ENCODE measurements at regions not wholly inside any gene's neighbourhood (a gene's known extent, or its start where the extent isn't known, plus 50 kb on each side); places are given as distances from the start of the nearest gene placed in this dataset.

DNA sequence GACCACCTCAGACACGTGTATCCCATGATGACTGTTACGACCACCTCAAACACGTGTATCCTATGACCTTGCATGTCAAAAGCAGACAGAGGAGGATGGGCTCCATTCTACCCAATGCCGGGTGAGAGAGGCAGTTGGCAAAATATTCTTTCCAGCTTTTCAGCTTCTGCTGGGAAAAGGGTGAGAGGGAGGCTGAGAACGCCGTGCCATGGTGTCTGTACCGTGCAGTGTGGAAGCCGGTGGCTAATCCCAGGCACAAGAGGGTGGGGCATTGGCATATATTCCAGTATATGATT lies 1478.4 kb downstream of the TBC1D22A start:
- Mint-ChIP-seq H3K36me3 (no peaks in the 10 kb centered on the region), H3K4me1 (no peaks in the 10 kb centered on the region), H3K9me3 (peaks cover 0 to 1% (median under 1%) of the 10 kb centered on the region in 3 donors), H3K27me3 (peaks cover 11% of the 10 kb centered on the region), H3K27ac (no peak overlapping the region), H3K4me3 (no peak overlapping the region)

DNA sequence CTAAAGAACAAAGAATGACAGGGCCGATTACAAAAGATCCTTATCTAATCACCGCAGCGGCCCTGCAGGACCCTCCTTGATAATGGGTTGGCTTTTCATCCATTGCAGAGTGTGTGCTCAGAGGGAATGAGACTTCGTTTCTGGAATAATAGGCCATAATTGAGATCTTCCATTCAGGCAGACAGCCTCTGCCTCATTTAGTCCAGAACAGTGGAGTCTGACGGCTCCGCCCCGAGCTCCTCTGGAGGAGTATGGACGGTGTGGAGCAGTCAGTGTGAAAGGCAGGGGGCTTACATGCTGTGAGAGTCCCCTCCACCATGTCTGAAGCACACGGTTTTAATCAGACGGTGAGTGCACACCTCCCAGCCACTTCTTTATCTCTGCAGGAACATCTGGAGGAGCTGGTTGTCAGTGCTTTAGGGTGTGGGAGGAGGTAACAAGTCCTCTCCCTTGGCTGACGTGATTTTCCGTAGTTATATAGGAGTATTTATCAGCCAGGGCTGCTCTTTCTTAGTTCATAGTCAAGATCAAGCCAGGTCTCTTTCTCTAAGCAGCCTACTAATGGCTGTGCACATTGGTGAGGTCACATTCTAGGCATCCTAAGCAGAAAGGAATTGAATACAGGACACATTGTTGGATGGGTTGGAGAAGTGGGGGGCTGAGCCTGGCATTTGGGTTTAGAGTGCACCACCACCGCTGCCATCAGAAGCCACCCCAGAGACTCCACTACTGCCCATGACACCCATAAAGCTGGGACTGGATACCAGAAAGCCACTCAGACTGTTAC lies 1477.9 kb downstream of the TBC1D22A start:
- H3K4me1 Mint-ChIP-seq = no peaks in the 10 kb centered on the region
- H3K4me3 Mint-ChIP-seq = no peak overlapping the region
- H3K9me3 Mint-ChIP-seq = peaks cover 0 to 3% (median 1%) of the 10 kb centered on the region in 3 donors
- H3K27ac Mint-ChIP-seq = no peak overlapping the region
- H3K36me3 Mint-ChIP-seq = no peaks in the 10 kb centered on the region
- H3K27me3 Mint-ChIP-seq = peaks cover 10% of the 10 kb centered on the region

DNA sequence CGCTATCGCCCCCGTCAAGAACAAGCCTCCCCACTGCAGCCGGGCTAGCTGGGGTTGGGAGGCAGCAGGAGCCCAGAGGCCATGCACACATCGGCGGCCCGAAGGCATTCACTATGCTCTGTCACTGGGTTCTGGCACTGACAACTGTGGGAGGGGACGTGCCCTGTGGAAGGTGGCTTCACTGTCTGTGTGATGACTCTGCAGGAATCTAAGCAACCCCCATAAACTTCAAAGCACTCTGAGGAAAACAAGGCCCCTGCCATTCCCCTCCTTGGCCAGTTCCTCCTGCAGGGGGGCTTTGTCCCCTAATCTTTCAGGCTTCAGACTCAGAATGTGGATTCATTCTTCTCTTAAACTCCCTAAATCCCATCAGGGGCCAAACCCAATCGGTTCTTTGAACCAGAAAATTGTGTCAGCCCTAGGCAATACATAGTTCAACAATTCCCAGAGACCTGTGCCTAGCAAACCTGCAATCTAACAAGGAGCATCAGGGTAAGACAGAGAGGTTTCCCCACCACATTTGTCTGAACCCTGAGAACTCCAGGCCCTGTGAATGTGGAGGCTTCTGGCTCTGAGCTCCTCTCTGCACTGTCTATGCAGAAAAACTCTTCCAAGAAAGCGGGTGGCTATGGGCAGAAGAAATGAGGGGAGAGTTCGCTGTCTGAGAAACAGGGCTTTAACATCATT lies 1477.2 kb downstream of the TBC1D22A start:
- H3K9me3 Mint-ChIP-seq = peaks cover 2 to 4% (median 4%) of the 10 kb centered on the region in 3 donors

DNA sequence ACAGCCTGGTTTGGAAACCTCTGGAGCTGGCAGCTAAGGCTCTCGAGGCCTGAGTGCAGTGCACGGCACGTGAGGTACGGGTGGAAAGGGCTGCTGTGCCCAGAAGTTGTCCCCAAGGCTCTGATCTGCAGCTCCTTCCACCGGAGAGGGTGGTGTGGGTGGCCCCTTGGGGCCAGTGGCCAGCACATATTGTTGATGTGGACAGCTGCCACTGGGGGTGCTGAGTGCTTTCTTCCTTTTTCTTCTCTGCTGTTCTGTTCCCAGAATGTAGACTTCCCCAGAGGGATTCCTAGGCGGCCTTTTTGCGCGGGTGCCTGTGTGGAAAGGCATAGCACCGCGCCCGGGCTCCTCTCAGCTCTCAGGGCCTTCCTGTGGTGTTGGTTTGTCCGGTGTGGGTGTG lies 1476.5 kb downstream of the TBC1D22A start:
- no peaks in the 10 kb centered on the region for H3K36me3 Mint-ChIP-seq
- peaks cover 10% of the 10 kb centered on the region for H3K27me3 Mint-ChIP-seq
- H3K9me3 Mint-ChIP-seq = peaks cover 5 to 8% (median 5%) of the 10 kb centered on the region in 3 donors
- no peak overlapping the region for H3K4me3 Mint-ChIP-seq
- H3K27ac Mint-ChIP-seq = no peak overlapping the region
- no peaks in the 10 kb centered on the region for H3K4me1 Mint-ChIP-seq

More for the DNA sequence above, 1477.2 kb downstream of the TBC1D22A start:
- H3K4me3 Mint-ChIP-seq = no peak overlapping the region
- H3K27me3 Mint-ChIP-seq = peaks cover 10% of the 10 kb centered on the region
- H3K36me3 Mint-ChIP-seq = no peaks in the 10 kb centered on the region
- H3K27ac Mint-ChIP-seq = peak overlapping the region in 1 of 3 donors; percentile 67
- no peaks in the 10 kb centered on the region for H3K4me1 Mint-ChIP-seq

DNA sequence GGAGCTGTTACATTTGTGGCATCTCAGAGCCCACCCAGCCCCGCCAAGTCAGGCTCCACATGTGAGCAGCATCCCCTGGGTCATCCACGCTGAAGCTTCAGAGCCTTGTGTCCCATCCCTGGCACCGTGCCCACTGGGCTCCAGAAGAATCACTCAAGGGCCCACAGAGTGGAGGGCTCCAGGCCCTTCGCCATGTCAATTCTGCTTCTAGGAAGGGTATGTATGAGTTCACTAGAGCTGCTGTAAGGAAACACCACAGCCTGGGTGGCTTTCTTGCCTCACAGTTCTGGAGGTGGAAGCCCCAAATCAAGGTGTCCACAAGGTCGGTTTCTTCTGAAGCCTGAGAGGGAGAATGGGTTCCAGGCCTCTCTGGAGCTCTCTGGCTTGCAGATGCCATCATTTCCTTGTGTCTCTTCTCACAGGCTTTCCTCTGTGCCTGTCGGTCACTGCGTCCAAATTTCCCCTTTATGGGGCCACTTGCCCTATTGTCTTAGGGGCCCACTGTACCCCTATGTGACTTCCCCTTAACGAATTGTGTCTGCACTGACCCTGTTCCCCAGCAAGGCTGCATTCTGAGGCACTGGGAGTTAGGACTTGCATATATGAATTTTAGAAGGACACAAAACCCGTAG lies 1476.0 kb downstream of the TBC1D22A start:
- H3K27me3 Mint-ChIP-seq = peaks cover 6% of the 10 kb centered on the region
- H3K4me3 Mint-ChIP-seq = no peak overlapping the region
- H3K4me1 Mint-ChIP-seq = no peaks in the 10 kb centered on the region
- H3K9me3 Mint-ChIP-seq = peaks cover 8 to 13% (median 9%) of the 10 kb centered on the region in 3 donors
- no peak overlapping the region for H3K27ac Mint-ChIP-seq
- no peaks in the 10 kb centered on the region for H3K36me3 Mint-ChIP-seq

DNA sequence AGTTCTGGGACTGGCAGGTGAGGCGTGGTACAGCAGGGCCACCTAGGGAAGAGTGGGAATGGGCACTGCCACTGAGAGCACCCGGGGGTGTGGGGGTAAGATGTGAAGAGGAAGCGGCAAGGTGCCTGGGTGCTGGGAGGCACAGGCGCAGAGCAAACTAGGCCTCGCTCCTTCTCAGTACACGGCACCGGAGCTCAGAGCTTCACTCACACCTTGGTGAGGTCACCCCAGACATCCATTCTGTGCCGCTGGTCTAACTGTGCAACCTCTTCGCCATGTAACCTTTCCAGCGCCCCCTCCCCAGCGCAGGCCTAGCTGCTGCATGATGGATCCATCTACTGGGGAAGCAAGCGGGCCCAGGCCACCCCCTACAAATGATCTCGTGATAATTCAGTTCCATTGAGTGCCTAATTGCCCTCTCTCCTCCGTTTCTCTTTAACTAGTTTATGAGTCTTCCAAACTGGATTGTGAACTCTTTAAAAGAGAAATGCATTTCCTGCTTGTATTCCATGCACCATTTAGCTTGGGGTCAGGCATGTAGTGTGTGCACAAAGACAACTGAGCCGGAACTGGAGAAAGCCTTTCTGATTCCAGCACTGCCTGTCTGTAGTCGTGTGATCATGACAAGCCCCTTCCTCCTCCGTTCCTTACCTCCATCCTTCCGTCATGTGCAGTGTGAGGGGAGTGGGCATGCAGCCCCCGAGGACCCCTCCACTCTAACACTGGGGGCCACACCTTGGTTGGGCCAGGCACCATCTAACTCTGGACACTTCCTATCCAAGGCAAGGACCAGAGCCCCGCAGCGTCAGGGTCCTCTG lies 1475.2 kb downstream of the TBC1D22A start:
- Mint-ChIP-seq H3K27ac (peak overlapping the region in 1 of 3 donors; percentile 52), H3K4me1 (no peaks in the 10 kb centered on the region), H3K4me3 (no peak overlapping the region), H3K9me3 (peaks cover 9 to 14% (median 10%) of the 10 kb centered on the region in 3 donors), H3K36me3 (no peaks in the 10 kb centered on the region), H3K27me3 (no peaks in the 10 kb centered on the region)

DNA sequence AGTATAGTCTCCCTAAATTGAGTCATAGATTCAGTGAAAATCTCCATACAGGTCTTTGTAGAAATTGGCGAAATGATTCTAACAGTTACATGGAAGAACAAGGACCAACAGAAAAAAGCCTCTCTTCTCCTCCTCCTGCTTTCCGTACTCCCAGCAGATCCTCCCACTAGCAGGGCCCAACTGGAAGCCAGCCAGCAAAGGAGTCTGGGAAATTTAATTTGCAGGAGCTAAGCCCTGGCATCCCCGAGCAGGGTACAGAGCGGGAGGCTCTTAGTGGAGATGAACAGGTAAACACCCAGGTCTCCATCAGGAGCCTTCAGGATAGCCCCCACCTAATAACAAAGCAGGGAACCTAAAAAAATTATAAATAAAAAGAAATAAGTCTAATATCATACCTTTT lies 1473.8 kb downstream of the TBC1D22A start:
- Mint-ChIP-seq H3K27ac (no peak overlapping the region), H3K4me3 (no peak overlapping the region), H3K4me1 (no peaks in the 10 kb centered on the region), H3K27me3 (no peaks in the 10 kb centered on the region), H3K9me3 (peaks cover 9 to 23% (median 17%) of the 10 kb centered on the region in 3 donors), H3K36me3 (no peaks in the 10 kb centered on the region)

DNA sequence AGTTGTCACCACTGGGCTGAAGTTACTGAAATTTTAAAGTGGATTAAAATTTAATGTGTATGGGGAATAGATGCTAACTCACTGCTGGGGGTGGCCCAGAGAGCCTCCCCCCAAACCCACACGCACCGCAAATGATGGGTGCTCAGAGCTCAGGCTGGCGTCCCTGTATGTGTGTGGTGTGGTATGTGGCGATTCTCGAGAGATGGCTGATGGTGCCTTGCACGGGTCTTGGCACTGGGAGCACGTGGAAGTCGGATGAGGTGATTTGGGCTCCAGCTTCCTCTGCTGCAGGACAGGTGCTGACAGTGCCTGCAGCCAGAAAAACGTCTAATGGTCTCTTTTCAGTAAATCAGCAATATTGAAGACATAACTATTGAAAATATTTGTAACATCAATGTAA lies 1473.3 kb downstream of the TBC1D22A start:
- no peaks in the 10 kb centered on the region for H3K27me3 Mint-ChIP-seq
- H3K9me3 Mint-ChIP-seq = peaks cover 9 to 23% (median 17%) of the 10 kb centered on the region in 3 donors
- H3K36me3 Mint-ChIP-seq = no peaks in the 10 kb centered on the region
- H3K4me1 Mint-ChIP-seq = no peaks in the 10 kb centered on the region
- H3K27ac Mint-ChIP-seq = no peak overlapping the region
- no peak overlapping the region for H3K4me3 Mint-ChIP-seq

DNA sequence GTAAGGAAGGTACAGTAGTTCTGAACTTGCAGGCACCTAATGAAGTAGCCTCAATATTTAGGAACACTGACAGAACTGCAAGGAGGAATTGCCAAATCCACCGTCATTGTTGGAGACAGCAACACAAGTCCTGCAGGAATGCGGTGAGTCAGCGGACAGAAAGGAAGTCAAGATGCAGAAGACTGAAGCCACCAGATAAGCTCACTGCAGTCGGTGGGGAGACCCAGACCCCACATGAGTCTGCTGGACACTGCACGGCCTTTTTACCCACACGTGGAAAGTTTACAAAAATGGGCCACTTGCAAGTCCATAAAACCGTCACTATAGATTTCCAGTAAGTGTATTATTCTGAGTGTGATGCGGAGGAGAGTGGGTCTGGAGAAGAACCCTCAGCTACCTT lies 1471.6 kb downstream of the TBC1D22A start:
- no peaks in the 10 kb centered on the region for H3K27me3 Mint-ChIP-seq
- peaks cover 9 to 26% (median 17%) of the 10 kb centered on the region in 3 donors for H3K9me3 Mint-ChIP-seq
- no peaks in the 10 kb centered on the region for H3K4me1 Mint-ChIP-seq
- no peak overlapping the region for H3K4me3 Mint-ChIP-seq
- no peaks in the 10 kb centered on the region for H3K36me3 Mint-ChIP-seq
- no peak overlapping the region for H3K27ac Mint-ChIP-seq

DNA sequence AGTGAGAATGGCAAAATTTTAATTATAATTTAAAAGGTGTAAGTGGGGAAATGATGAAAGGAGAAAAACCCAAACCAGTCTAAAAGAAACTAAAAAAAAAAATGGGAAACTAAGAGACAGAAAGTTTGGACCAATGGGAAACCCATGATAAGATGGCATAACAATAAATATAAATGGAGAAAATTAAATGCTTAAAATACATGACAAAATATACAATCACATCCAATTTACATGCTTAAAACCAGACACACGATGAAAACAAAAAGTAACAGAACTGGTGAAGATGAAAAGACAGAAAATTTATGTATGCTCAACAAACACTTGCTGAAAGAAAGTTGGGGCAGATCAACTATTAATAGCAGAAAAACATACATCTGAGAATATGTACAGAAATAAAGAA lies 1471.1 kb downstream of the TBC1D22A start:
- Mint-ChIP-seq H3K9me3 (peaks cover 9 to 26% (median 17%) of the 10 kb centered on the region in 3 donors), H3K27ac (no peak overlapping the region), H3K4me1 (no peaks in the 10 kb centered on the region), H3K4me3 (no peak overlapping the region), H3K27me3 (no peaks in the 10 kb centered on the region), H3K36me3 (no peaks in the 10 kb centered on the region)

DNA sequence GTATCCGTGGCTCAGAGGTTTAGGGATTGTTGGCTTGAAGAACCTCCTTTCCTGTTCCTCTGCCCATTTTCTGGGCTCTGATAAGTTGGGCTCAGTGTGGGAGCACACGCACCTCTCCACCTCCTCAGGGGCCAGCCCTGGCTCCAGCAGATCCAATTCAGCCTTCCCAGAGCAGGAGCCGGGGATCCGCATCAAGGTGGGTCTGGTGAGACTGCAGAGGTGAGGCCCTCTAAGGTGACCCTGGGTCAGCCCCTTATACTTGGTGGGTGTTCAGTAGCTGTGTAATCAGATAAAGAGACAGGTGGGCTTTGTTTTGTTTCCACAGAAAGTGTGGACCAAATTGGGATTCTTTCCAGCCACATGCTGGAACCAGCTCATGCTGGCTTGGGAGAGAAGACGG lies 1466.0 kb downstream of the TBC1D22A start:
- Mint-ChIP-seq H3K4me1 (no peaks in the 10 kb centered on the region), H3K27ac (no peak overlapping the region), H3K36me3 (no peaks in the 10 kb centered on the region), H3K4me3 (no peak overlapping the region), H3K9me3 (peaks cover 1 to 13% (median 8%) of the 10 kb centered on the region in 3 donors), H3K27me3 (no peaks in the 10 kb centered on the region)

DNA sequence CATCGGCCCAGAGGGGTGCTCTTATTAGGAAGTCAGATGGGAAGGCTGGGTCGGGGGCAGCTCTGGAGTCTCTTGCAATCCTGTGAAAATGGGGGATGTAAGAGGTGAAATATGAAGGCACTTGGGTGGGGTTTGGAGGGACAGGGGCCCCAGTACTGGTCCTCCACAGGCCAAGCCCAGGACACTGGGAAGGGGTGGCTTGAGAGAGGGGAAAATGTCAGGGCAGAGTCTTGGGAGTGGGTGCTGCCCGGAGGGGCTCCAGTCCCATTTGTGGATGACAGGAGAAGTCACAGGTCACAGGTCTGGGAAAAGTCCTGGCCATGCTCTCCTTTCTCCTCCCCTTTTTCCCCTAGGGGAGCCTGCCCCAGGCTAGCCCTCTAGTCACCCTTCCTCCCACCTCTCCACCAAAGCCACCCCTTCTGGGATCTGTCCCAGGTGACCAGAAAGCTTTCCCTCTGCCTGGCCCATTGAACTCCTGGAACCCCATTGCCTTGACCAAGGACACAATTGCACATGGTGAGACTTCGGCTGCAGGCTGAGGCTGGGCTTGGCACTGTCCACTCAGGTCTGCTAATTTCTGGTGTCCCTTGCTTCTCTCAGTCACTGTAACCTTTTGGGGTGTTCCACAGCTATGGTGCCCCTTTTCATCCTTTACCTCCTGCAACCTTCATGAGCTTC lies 1465.0 kb downstream of the TBC1D22A start:
- H3K36me3 Mint-ChIP-seq = no peaks in the 10 kb centered on the region
- H3K27me3 Mint-ChIP-seq = no peaks in the 10 kb centered on the region
- no peaks in the 10 kb centered on the region for H3K4me1 Mint-ChIP-seq

DNA sequence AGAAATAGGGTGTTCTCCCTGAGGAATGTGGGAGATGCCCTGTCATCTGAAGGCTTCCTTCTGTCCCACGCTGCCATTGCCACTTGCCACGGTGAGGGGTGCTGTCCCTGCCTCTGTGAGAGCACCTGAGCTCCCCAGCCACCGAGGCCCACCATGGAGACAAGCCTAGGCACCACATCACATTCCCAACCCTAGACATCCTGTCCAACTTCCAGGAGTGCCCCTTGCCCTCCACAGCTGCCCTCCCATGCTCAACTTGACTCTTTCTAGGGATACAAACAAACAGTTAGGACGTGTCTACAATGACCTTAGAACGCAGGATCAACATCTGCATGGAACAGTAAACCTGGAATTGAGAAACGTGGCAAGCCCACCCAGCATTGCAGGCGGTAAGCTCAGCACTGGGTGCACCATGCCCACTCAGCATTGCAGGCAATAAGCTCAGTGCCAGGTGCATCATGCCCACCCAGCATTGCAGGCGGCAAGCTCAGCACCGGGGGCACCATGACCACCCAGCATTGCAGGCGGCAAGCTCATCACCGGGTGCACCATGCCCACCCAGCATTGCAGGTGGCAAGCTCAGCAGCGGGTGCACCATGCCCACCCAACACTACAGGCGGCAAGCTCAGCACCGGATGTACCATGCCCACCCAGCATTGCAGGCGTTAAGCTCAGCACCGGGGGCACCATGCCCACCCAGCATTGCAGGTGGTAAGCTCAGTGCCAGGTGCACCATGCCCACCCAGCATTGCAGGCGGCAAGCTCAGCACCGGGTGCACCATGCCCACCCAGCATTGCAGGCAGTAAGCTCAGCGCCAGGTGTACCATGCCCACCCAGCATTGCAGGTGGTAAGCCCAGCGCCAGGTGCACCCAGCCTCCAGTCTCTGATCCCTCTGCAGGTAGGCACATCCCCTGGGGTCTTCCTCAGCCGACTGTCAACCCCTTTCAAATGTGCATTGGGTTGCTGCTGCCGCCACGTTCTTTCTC lies 1463.9 kb downstream of the TBC1D22A start:
- H3K4me1 Mint-ChIP-seq = no peaks in the 10 kb centered on the region
- peaks cover 0 to 4% (median 0%) of the 10 kb centered on the region in 3 donors for H3K9me3 Mint-ChIP-seq
- H3K4me3 Mint-ChIP-seq = no peak overlapping the region
- H3K27me3 Mint-ChIP-seq = no peaks in the 10 kb centered on the region
- no peak overlapping the region for H3K27ac Mint-ChIP-seq
- no peaks in the 10 kb centered on the region for H3K36me3 Mint-ChIP-seq

More for the DNA sequence above, 1465.0 kb downstream of the TBC1D22A start:
- Mint-ChIP-seq H3K4me3 (no peak overlapping the region), H3K9me3 (peaks cover 0 to 11% (median 5%) of the 10 kb centered on the region in 3 donors), H3K27ac (no peak overlapping the region)
